H1 (cell line): ENCODE measurements at regions not wholly inside any gene's neighbourhood (a gene's known extent, or its start where the extent isn't known, plus 50 kb on each side); places are given as distances from the start of the nearest gene placed in this dataset.

Experiments
- CTCF ChIA-PET: fragments of 300-600 bp; sonication (Branson Sonifier 250); formaldehyde crosslinking; loops from one replicate; lab custom pipeline; 2021; ENCODE audit not compliant: partially characterized antibody; lab: Charles Lee
- POLR2A ChIA-PET: fragments of 300-600 bp; sonication (Branson Sonifier 250); formaldehyde crosslinking; loops from one replicate; lab custom pipeline; 2021; ENCODE audit warnings: inconsistent platforms; ENCODE audit not compliant: partially characterized antibody; lab: Charles Lee
- DNase-seq, 2 experiments: peaks; one replicate each; pipeline versions ENCODE4 v3.0.0 to v3.0.0-alpha.2; 2010 to 2022; ENCODE audit warnings: low spot score in 2 of 2, low read depth in 1 of 2, mixed read lengths in 1 of 2
- FAIRE-seq: peaks from 2 replicates; lab custom pipeline; 2011; peaks lifted over from hg19 to GRCh38; lab: Jason Lieb, UNC
- H2AFZ ChIP-seq: 2 replicates; pipeline ENCODE4 v1.8.1; 2012; ENCODE audit warnings: low read length, inconsistent platforms
- H2AK5ac ChIP-seq: 2 replicates; pipeline ENCODE4 v1.6.1; 2013; ENCODE audit warnings: low read depth, low read length
- H2BK120ac ChIP-seq: replicated peaks from 2 replicates; pipeline ENCODE3; 2013; ENCODE audit warnings: low read depth, low read length, inconsistent platforms
- H2BK12ac ChIP-seq: 2 replicates; pipeline ENCODE4 v1.6.1; 2013; ENCODE audit warnings: low read depth, low read length
- H2BK15ac ChIP-seq: 2 replicates; pipeline ENCODE4 v1.6.1; 2013; ENCODE audit warnings: low read length
- H2BK20ac ChIP-seq: 2 replicates; pipeline ENCODE4 v1.6.1; 2013; ENCODE audit warnings: low read length
- H2BK5ac ChIP-seq: 2 replicates; pipeline ENCODE4 v1.6.1; 2013; ENCODE audit warnings: low read depth, low read length
- H3K14ac ChIP-seq: 2 replicates; pipeline ENCODE4 v1.6.1; 2013; ENCODE audit warnings: inconsistent platforms; ENCODE audit not compliant: insufficient read length
- H3K18ac ChIP-seq: 2 replicates; pipeline ENCODE4 v1.6.1; 2013; ENCODE audit warnings: low read length; ENCODE audit errors: extremely low read depth
- H3K23ac ChIP-seq: 2 replicates; pipeline ENCODE4 v1.6.1; 2013; ENCODE audit warnings: inconsistent platforms; ENCODE audit not compliant: insufficient read length
- H3K23me2 ChIP-seq: 2 replicates; pipeline ENCODE4 v1.6.1; 2013; ENCODE audit warnings: low read depth, low read length
- H3K27ac ChIP-seq: 2 replicates; pipeline ENCODE4 v1.6.1; 2011; ENCODE audit warnings: low read depth, low read length, inconsistent platforms
- H3K27me3 ChIP-seq, 4 experiments: replicated peaks in 1 of 4; 1 replicate in 1 of 4; 2 replicates in 3 of 4; pipeline versions ENCODE4 v1.6.1 to v1.8.1; 2011 to 2013; ENCODE audit warnings: low read length in 3 of 4, mild to moderate bottlenecking in 3 of 4, inconsistent platforms in 2 of 4, mixed read lengths in 2 of 4, moderate library complexity in 1 of 4; ENCODE audit not compliant: control insufficient read depth in 3 of 4, insufficient read depth in 3 of 4; ENCODE audit errors: extremely low read depth in 1 of 4
- H3K36me3 ChIP-seq, 4 experiments: 2 replicates each; pipeline versions ENCODE4 v1.6.1 to v1.8.1; 2011 to 2013; ENCODE audit warnings: mild to moderate bottlenecking in 4 of 4, low read length in 3 of 4, moderate library complexity in 2 of 4, control low read depth in 1 of 4, inconsistent platforms in 1 of 4; ENCODE audit not compliant: insufficient read depth in 4 of 4, control insufficient read depth in 2 of 4
- H3K4ac ChIP-seq: replicated peaks from 2 replicates; pipeline ENCODE3; 2013; ENCODE audit warnings: low read length, low read depth, mixed read lengths, inconsistent platforms; ENCODE audit not compliant: insufficient read length
- H3K4me1 ChIP-seq, 4 experiments: replicated peaks in 1 of 4; 1 replicate in 1 of 4; 2 replicates in 3 of 4; pipeline versions ENCODE4 v1.6.1 to v1.8.1; 2011 to 2013; ENCODE audit warnings: low read length in 3 of 4, inconsistent platforms in 2 of 4, mixed read lengths in 1 of 4; ENCODE audit not compliant: insufficient read depth in 4 of 4, control insufficient read depth in 3 of 4
- H3K4me2 ChIP-seq, 2 experiments: 2 replicates each; pipeline versions ENCODE4 v1.6.1 to v1.8.1; 2011 to 2013; ENCODE audit warnings: low read depth in 2 of 2, low read length in 2 of 2, control low read depth in 1 of 2, inconsistent platforms in 1 of 2, mild to moderate bottlenecking in 1 of 2; ENCODE audit not compliant: insufficient read depth in 1 of 2
- H3K4me3 ChIP-seq, 4 experiments: fragments of 200-600, 300-600 bp in 1 of 4; sonication (generic), shearing (Covaris generic), sonication (Bioruptor Twin) in 1 of 4; 2 replicates each; pipeline versions ENCODE4 v1.5.1 to v1.8.1; 2011 to 2016; ENCODE audit warnings: low read length in 4 of 4, low read depth in 3 of 4, control low read depth in 2 of 4, inconsistent platforms in 2 of 4, mild to moderate bottlenecking in 2 of 4, mixed read lengths in 1 of 4, moderate library complexity in 1 of 4; ENCODE audit not compliant: insufficient read depth in 2 of 4; ENCODE audit errors: extremely low read depth in 1 of 4
- H3K56ac ChIP-seq: replicated peaks from 2 replicates; pipeline ENCODE3; 2013; ENCODE audit warnings: low read depth, mild to moderate bottlenecking, mixed read lengths, low read length, inconsistent platforms; ENCODE audit not compliant: insufficient read length
- H3K79me1 ChIP-seq: 2 replicates; pipeline ENCODE4 v1.6.1; 2013; ENCODE audit warnings: low read depth, low read length, control low read depth
- H3K79me2 ChIP-seq, 2 experiments: 2 replicates each; pipeline versions ENCODE4 v1.6.1 to v1.8.1; 2012 to 2013; ENCODE audit warnings: low read length in 2 of 2, mild to moderate bottlenecking in 2 of 2, inconsistent platforms in 1 of 2; ENCODE audit not compliant: insufficient read depth in 2 of 2, control insufficient read depth in 1 of 2
- H3K9ac ChIP-seq, 4 experiments: replicated peaks in 1 of 4; 1 replicate in 1 of 4; 2 replicates in 3 of 4; pipeline versions ENCODE4 v1.6.1 to v1.8.1; 2011 to 2013; ENCODE audit warnings: low read depth in 3 of 4, low read length in 3 of 4, control low read depth in 2 of 4, mild to moderate bottlenecking in 2 of 4, moderate library complexity in 2 of 4, inconsistent platforms in 1 of 4; ENCODE audit errors: extremely low read depth in 1 of 4
- H3K9me3 ChIP-seq, 2 experiments: 2 replicates each; pipeline versions ENCODE4 v1.6.1 to v1.8.1; 2012 to 2013; ENCODE audit warnings: mild to moderate bottlenecking in 2 of 2, moderate library complexity in 2 of 2, control low read depth in 1 of 2, inconsistent platforms in 1 of 2, low read depth in 1 of 2, low read length in 1 of 2, mixed read lengths in 1 of 2; ENCODE audit not compliant: insufficient read depth in 2 of 2
- H4K20me1 ChIP-seq, 2 experiments: replicated peaks in 1 of 2; 2 replicates each; pipeline versions ENCODE3 to v1.8.1; 2011 to 2013; ENCODE audit warnings: inconsistent platforms in 2 of 2, low read length in 2 of 2, mild to moderate bottlenecking in 1 of 2; ENCODE audit not compliant: insufficient read depth in 2 of 2, control insufficient read depth in 1 of 2
- H4K5ac ChIP-seq: 2 replicates; pipeline ENCODE4 v1.6.1; 2013; ENCODE audit warnings: low read length, low read depth, mixed read lengths, inconsistent platforms; ENCODE audit not compliant: insufficient read length
- H4K8ac ChIP-seq: 2 replicates; pipeline ENCODE4 v1.8.0; 2013; ENCODE audit warnings: mild to moderate bottlenecking, moderate library complexity, low read length, inconsistent platforms; ENCODE audit not compliant: insufficient read depth; ENCODE audit errors: extremely low read depth
- H4K91ac ChIP-seq: replicated peaks from 2 replicates; pipeline ENCODE3; 2013; ENCODE audit warnings: low read length, mixed read lengths, inconsistent platforms; ENCODE audit not compliant: insufficient read length
- WGBS, 2 experiments: shearing (Covaris generic) in 1 of 2; methylation state at CpG; one replicate each; pipeline versions ENCODE4 v1.1.6 to v1.1.7; 2013 to 2015; ENCODE audit warnings: low lambda C conversion rate in 2 of 2, mixed read lengths in 2 of 2, inconsistent platforms in 1 of 2, low coverage in 1 of 2, missing lambda C conversion rate in 1 of 2; ENCODE audit not compliant: insufficient replicate concordance in 2 of 2, insufficient coverage in 1 of 2, insufficient read length in 1 of 2; ENCODE audit errors: extremely low coverage in 1 of 2, missing lambda C conversion rate in 1 of 2; 5-methylcytosine and 5-hydroxymethylcytosine counted together

GRCh38 chr18:27497246-27497645, 312.1 kb upstream of the CHST9 start:
- FAIRE-seq, result no peak
- H2AFZ ChIP-seq, result no peak overlapping the region

More at GRCh38 chr18:27497246-27497645, 312.1 kb upstream of the CHST9 start:
- Histone ChIP-seq H2BK15ac (no peak overlapping the region), H3K79me1 (no peaks in the 10 kb centered on the region), H3K23ac (no peak overlapping the region), H2BK12ac (no peak overlapping the region), H3K9me3 (no peaks in the 10 kb centered on the region), H3K36me3 (no peaks in the 10 kb centered on the region), H2BK20ac (no peak overlapping the region), H4K91ac (no peak overlapping the region), H2AK5ac (no peak overlapping the region), H3K27ac (no peak overlapping the region), H3K14ac (no peak overlapping the region), H3K79me2 (no peaks in the 10 kb centered on the region), H3K4me1 (no peaks in the 10 kb centered on the region; a peak in 1 of 7 replicates), H3K18ac (no peak overlapping the region), H4K5ac (no peak overlapping the region), H2BK5ac (no peak overlapping the region), H3K9ac (no peak overlapping the region), H4K8ac (no peak overlapping the region), H3K56ac (no peak overlapping the region), H3K4me2 (no peak overlapping the region), H3K4ac (no peak overlapping the region), H3K27me3 (peaks cover 0 to 1% (median 0%) of the 10 kb centered on the region in 4 experiments; a peak in 1 of 7 replicates), H4K20me1 (no peaks in the 10 kb centered on the region), H3K4me3 (no peak overlapping the region), H3K23me2 (no peaks in the 10 kb centered on the region), H2BK120ac (no peak overlapping the region)
- ChIA-PET CTCF (interaction anchor here (0.7 to 2.1 kb wide), 4 partner anchors 11 to 132 kb away, joined by 3 to 7 read pairs (median 4); no protein-coding TSS in a partner anchor), POLR2A (no interaction called here)
- no peak for DNase-seq
- 93% methylated on average over 4 of the region's 4 CpGs; no CpG with 5 or more reads in 1 of the 2 experiments for WGBS, 2 experiments
